DOHH2 (cell line): ENCODE measurements at regions not wholly inside any gene's neighbourhood (a gene's known extent, or its start where the extent isn't known, plus 50 kb on each side); places are given as distances from the start of the nearest gene placed in this dataset.

Source experiments
- H3F3A ChIP-seq: fragments of 200-600 bp; sonication (generic), shearing (Covaris generic); 2 replicates; pipeline ENCODE4 v1.6.0; 2016; ENCODE audit warnings: antibody characterized with exemption, mild to moderate bottlenecking; ENCODE audit not compliant: control insufficient read depth, insufficient read depth
- H3K27ac ChIP-seq: fragments of 200-600 bp; sonication (generic); 2 replicates; pipeline ENCODE4 v1.5.1; 2014; ENCODE audit warnings: low read depth, mild to moderate bottlenecking, low read length, moderate library complexity
- H3K27me3 ChIP-seq: fragments of 200-600 bp; sonication (generic); 2 replicates; pipeline ENCODE4 v1.6.1; 2014; ENCODE audit warnings: mild to moderate bottlenecking, low read length, mixed read lengths; ENCODE audit not compliant: control insufficient read depth
- H3K36me3 ChIP-seq: fragments of 200-600 bp; sonication (generic); 2 replicates; pipeline ENCODE4 v1.6.1; 2014; ENCODE audit warnings: mild to moderate bottlenecking, low read length, moderate library complexity, mixed read lengths; ENCODE audit not compliant: control insufficient read depth
- H3K4me1 ChIP-seq: fragments of 200-600 bp; sonication (generic); 2 replicates; pipeline ENCODE4 v1.6.1; 2014; ENCODE audit warnings: mild to moderate bottlenecking, low read length, mixed read lengths; ENCODE audit not compliant: control insufficient read depth
- H3K4me2 ChIP-seq: fragments of 200-600 bp; sonication (generic); 2 replicates; pipeline ENCODE4 v1.6.0; 2014; ENCODE audit warnings: mild to moderate bottlenecking, low read length, moderate library complexity
- H3K4me3 ChIP-seq: fragments of 200-600 bp; sonication (generic); 2 replicates; pipeline ENCODE4 v1.5.1; 2014; ENCODE audit warnings: mild to moderate bottlenecking, low read length, mixed read lengths
- H3K79me2 ChIP-seq: fragments of 200-600 bp; sonication (generic); 2 replicates; pipeline ENCODE4 v1.6.1; 2014; ENCODE audit warnings: mild to moderate bottlenecking, low read length, mixed read lengths; ENCODE audit not compliant: control insufficient read depth
- H3K9me2 ChIP-seq: fragments of 200-600 bp; sonication (generic); replicated peaks from 2 replicates; pipeline ENCODE4 v1.6.1; 2014; ENCODE audit warnings: mild to moderate bottlenecking, low read length, mixed read lengths; ENCODE audit not compliant: control insufficient read depth
- H3K9me3 ChIP-seq: fragments of 200-600 bp; sonication (generic); 2 replicates; pipeline ENCODE4 v1.6.1; 2014; ENCODE audit warnings: antibody characterized with exemption, low read length, mixed read lengths; ENCODE audit not compliant: control insufficient read depth, insufficient read depth
- H4K20me1 ChIP-seq: fragments of 200-600 bp; sonication (generic); 2 replicates; pipeline ENCODE4 v1.6.0; 2014; ENCODE audit warnings: low read depth, mild to moderate bottlenecking, antibody characterized with exemption, low read length, moderate library complexity; ENCODE audit not compliant: control insufficient read depth, insufficient read depth
- EZH2phosphoT487 ChIP-seq: fragments of 200-600 bp; sonication (generic); IDR thresholded peaks from 2 replicates; pipeline ENCODE4 v1.6.1; 2017; ENCODE audit warnings: borderline replicate concordance, mild to moderate bottlenecking, antibody characterized with exemption, low read length, moderate library complexity, mixed read lengths
- TF ChIP-seq, protein P1 (sequence below): fragments of 200-600 bp; sonication (generic); IDR thresholded peaks from one replicate; pipeline ENCODE4 v1.5.1; 2014; ENCODE audit warnings: antibody characterized with exemption, mild to moderate bottlenecking, low read depth, low read length; ENCODE audit not compliant: poor library complexity, severe bottlenecking

DNA sequence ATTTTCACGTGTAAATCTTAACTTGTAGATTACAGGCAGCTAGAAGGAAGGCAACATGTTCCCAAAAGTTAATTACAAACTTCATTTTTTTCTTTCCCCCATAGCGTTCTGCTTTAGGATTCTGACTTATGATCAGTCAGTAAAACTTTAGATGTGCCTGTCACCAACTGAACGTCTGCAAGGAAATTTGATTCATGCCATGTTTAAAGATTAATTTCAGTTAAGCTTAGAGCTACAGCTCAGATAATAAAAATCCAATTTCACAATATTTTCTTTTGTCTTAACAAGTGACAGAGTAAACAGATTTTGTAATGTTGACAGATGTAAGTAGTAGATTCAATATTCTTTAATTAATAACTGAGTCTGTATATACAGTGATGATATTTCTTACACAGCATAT lies 253.1 kb downstream of the NFKBIZ start:
- no peaks in the 10 kb centered on the region for H3F3A ChIP-seq
- no peaks in the 10 kb centered on the region for H4K20me1 ChIP-seq
- no peaks in the 10 kb centered on the region for H3K79me2 ChIP-seq
- TF ChIP-seq, protein P1, sequence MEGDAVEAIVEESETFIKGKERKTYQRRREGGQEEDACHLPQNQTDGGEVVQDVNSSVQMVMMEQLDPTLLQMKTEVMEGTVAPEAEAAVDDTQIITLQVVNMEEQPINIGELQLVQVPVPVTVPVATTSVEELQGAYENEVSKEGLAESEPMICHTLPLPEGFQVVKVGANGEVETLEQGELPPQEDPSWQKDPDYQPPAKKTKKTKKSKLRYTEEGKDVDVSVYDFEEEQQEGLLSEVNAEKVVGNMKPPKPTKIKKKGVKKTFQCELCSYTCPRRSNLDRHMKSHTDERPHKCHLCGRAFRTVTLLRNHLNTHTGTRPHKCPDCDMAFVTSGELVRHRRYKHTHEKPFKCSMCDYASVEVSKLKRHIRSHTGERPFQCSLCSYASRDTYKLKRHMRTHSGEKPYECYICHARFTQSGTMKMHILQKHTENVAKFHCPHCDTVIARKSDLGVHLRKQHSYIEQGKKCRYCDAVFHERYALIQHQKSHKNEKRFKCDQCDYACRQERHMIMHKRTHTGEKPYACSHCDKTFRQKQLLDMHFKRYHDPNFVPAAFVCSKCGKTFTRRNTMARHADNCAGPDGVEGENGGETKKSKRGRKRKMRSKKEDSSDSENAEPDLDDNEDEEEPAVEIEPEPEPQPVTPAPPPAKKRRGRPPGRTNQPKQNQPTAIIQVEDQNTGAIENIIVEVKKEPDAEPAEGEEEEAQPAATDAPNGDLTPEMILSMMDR = no peak
- TF ChIP-seq EZH2phosphoT487 = no peak
- H3K4me1 ChIP-seq = no peaks in the 10 kb centered on the region
- H3K36me3 ChIP-seq = no peaks in the 10 kb centered on the region
- no peak overlapping the region for H3K27ac ChIP-seq
- H3K27me3 ChIP-seq = no peaks in the 10 kb centered on the region
- H3K4me2 ChIP-seq = no peak overlapping the region
- no peaks in the 10 kb centered on the region for H3K9me2 ChIP-seq
- no peaks in the 10 kb centered on the region for H3K9me3 ChIP-seq
- no peak overlapping the region for H3K4me3 ChIP-seq

DNA sequence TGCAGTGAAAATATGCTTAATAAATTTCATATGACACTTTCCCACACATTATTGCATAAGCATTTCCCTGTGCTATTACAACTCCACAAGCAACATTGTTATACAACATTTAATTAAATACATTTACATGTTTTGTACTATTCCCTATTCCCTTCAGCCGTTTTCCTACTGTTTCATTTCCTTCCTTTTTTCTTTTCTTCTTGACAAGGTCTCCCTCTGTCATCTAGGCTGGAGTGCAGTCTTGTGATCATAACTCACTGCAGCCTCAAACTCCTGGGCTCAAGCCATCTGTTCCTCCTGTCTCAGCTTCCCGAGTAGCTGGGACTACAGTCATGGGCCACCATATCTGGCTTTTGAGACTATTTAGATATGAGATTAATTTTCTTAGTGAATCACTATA lies 254.7 kb downstream of the NFKBIZ start:
- Histone ChIP-seq H3F3A (no peaks in the 10 kb centered on the region), H3K36me3 (no peaks in the 10 kb centered on the region), H4K20me1 (no peaks in the 10 kb centered on the region), H3K4me2 (no peak overlapping the region), H3K79me2 (no peaks in the 10 kb centered on the region), H3K9me2 (no peaks in the 10 kb centered on the region), H3K9me3 (no peaks in the 10 kb centered on the region; the same call in 1 of the 2 replicates), H3K4me3 (no peak overlapping the region), H3K4me1 (no peaks in the 10 kb centered on the region), H3K27ac (no peak overlapping the region), H3K27me3 (no peaks in the 10 kb centered on the region)
- no peak for TF ChIP-seq EZH2phosphoT487
- TF ChIP-seq, protein P1 = no peak

DNA sequence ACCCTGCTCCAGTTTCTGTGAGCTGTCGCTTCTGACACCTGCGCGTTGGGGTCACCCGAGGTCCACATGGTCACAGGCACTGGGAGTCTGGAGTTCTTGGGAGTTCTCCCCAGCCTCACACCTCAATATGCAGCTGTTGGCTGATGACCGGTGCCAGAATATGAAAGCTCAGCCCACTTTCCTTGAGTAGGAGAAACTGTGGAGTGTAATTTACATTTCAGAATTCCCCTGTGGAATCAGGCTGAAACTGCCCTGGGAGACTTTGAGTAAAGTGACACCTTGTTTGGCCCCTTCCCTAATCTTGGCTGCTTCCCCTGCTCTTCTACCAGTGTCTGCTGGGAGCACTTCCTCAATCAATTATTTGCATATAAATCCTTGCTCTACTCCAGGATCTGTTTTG lies 255.9 kb downstream of the NFKBIZ start:
- Histone ChIP-seq H3K27me3 (no peaks in the 10 kb centered on the region), H3K79me2 (no peaks in the 10 kb centered on the region), H3K4me1 (no peaks in the 10 kb centered on the region), H3K4me3 (no peak overlapping the region), H3K36me3 (no peaks in the 10 kb centered on the region), H4K20me1 (no peaks in the 10 kb centered on the region), H3K9me2 (no peaks in the 10 kb centered on the region), H3K9me3 (no peaks in the 10 kb centered on the region; the same call in 1 of the 2 replicates), H3K4me2 (no peak overlapping the region), H3F3A (no peaks in the 10 kb centered on the region), H3K27ac (no peak overlapping the region)
- TF ChIP-seq, protein P1 = no peak
- TF ChIP-seq EZH2phosphoT487 = no peak
